Breast epithelium (tissue), 4 donors: ENCODE measurements at regions not wholly inside any gene's neighbourhood (a gene's known extent, or its start where the extent isn't known, plus 50 kb on each side); places are given as distances from the start of the nearest gene placed in this dataset.

Experiments
- DNase-seq, 2 donors: peaks; one replicate each; pipeline ENCODE4 v3.0.0-alpha.2; 2019; ENCODE audit warnings: low spot score in 2 of 2
- H3K27ac ChIP-seq, 2 donors: fragments of 200-600 bp; sonication (generic) in 1 of 2; one replicate each; pipeline ENCODE4 v1.5.1; 2016 to 2019; ENCODE audit warnings: mild to moderate bottlenecking in 1 of 2
- H3K27me3 ChIP-seq, 2 donors: fragments of 200-600 bp; sonication (generic) in 1 of 2; one replicate each; pipeline versions ENCODE4 v1.5.1 to v1.6.0; 2017 to 2019; ENCODE audit warnings: control low read depth in 1 of 2, mild to moderate bottlenecking in 1 of 2
- H3K36me3 ChIP-seq: fragments of 200-600 bp; one replicate; pipeline ENCODE4 v1.5.1; 2019
- H3K4me1 ChIP-seq, 2 donors: fragments of 200-600 bp; sonication (generic); one replicate each; pipeline ENCODE4 v1.5.1; 2016 to 2019; ENCODE audit warnings: control low read depth in 1 of 2
- H3K4me3 ChIP-seq, 3 donors: fragments of 200-600 bp; sonication (generic); 1 replicate in 2 of 3; 2 replicates in 1 of 3; pipeline ENCODE4 v1.5.1; 2016 to 2019; ENCODE audit warnings: mild to moderate bottlenecking in 3 of 3, moderate library complexity in 2 of 3
- H3K9me3 ChIP-seq, 2 donors: fragments of 200-600 bp; sonication (generic) in 1 of 2; one replicate each; pipeline ENCODE4 v1.5.1; 2016 to 2019; ENCODE audit warnings: control low read depth in 1 of 2
- CTCF ChIP-seq, 3 donors: fragments of 450-650 bp; IDR thresholded peaks; one replicate each; pipeline ENCODE4 v1.5.1; 2016 to 2017; ENCODE audit warnings: antibody characterized with exemption in 3 of 3, mild to moderate bottlenecking in 3 of 3, moderate library complexity in 3 of 3
- POLR2A ChIP-seq: fragments of 450-650 bp; IDR thresholded peaks from one replicate; pipeline ENCODE4 v1.6.1; 2016; ENCODE audit warnings: antibody characterized with exemption, mild to moderate bottlenecking, moderate library complexity
- POLR2AphosphoS5 ChIP-seq, 3 donors: sonication (generic); formaldehyde crosslinking; IDR thresholded peaks; one replicate each; pipeline ENCODE4 v1.6.1; 2017; ENCODE audit warnings: antibody characterized with exemption in 3 of 3
- intact Hi-C: fragments of 100-400 bp; cut with DNase I; formaldehyde crosslinking; loops from one replicate; pipeline ENCODE4 v1.15.1; 2023; ENCODE audit warnings: low total_unique reads

DNA sequence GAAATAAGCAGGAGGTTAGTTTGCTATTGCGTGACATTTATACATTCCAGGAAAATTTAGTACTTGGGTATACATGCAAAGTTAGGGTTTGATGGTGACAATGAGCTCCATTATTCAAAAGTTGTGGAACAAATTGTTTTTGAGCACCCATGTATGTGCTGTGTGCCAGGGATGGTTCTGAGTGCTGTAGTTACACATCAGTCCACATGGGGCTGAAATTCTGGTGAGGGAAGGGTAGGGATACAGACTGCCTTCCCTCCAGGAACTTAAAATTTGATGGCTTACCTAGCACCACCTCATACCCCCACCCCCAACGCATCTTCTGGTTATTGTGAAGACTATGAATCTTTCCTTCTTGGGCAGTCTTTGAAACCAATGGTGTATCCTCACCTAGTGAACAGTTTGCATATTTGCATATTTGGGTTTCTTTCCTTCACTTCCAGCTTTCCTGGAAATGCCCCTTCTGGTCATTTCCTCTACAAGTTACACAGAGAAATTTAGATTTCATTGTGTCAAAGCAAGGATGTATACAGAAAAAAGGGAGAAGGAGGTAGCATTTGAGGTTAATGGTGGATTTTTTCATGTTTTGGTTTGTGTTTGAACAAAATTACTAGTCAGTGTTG, 222.0 kb upstream of the IL12A start:
- no peaks in the 10 kb centered on the region for H3K27me3 ChIP-seq
- no peaks in the 10 kb centered on the region for H3K36me3 ChIP-seq
- H3K9me3 ChIP-seq: no peaks in the 10 kb centered on the region
- peak overlapping the region in 2 of 3 donors; percentile 74 to 77 for H3K4me3 ChIP-seq
- no peak for DNase-seq
- intact Hi-C loops: no loop called here
- no peak for TF ChIP-seq POLR2A
- TF ChIP-seq CTCF (IDR thresholded peaks at IDR 0.05): peak in 2 of 3 donors; percentile 34 to 43
- no peak for TF ChIP-seq POLR2AphosphoS5 (IDR thresholded peaks at IDR 0.05)
- peak overlapping the region; percentile 93 to 94 for H3K27ac ChIP-seq
- H3K4me1 ChIP-seq: no peaks in the 10 kb centered on the region

DNA sequence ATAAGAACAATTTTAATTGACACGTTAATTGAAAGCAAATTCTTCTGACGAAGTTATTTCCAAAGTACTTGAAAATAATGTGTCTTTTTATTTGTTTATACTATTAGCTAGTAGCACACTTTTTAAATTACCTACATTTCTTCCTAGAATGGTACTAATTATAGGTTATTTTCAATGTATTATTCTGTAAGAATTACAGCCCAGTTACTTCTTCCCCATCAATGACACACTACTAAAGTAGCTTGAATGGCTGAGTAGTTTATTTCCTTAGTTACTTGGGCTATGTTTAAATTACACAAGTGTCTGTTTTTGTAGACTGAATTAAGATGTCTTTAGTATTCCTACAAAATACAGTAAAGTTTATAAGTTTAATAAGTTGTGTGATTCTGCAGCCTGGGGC, 217.6 kb upstream of the IL12A start:
- intact Hi-C loops: no loop called here

DNA sequence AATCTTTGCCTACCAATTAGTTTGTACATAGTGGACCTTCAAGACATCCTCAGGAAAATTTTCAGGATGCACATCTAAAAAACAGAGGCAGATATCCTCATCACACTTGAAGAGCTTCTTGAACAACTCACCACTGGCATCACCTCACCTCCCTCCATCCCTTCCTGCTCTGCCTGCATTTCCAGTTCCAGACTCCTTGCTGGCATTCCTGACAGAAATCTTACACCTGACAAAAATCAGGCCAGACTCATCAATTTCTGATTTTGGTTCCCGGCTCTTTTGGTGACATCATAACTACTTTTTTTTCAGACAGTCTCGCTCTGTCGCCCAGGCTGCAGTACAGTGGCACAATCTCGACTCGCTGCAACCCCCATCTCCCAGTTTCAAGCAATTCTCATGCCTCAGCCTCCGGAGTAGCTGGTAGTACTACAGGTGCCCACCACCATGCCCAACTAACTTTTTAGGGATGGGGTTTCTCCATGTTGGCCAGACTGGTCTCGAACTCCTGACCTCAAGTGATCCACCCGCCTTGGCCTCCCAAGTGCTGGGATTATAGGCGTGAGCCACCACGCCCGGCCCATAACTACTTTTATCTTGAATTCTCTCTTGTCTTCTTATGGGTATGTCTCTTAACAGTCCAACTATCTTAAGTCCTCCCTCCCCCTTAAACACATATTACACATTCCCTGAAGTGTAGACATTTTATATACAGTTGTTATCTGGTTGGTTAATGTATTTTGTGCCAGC, 216.6 kb upstream of the IL12A start:
- no peak for TF ChIP-seq POLR2A
- TF ChIP-seq POLR2AphosphoS5 (IDR thresholded peaks at IDR 0.05): no peak
- TF ChIP-seq CTCF (IDR thresholded peaks at IDR 0.05): no peak
- DNase-seq: no peak
- Histone ChIP-seq H3K4me1 (no peaks in the 10 kb centered on the region), H3K36me3 (no peaks in the 10 kb centered on the region), H3K9me3 (no peaks in the 10 kb centered on the region), H3K27me3 (no peaks in the 10 kb centered on the region), H3K27ac (no peak overlapping the region), H3K4me3 (no peak overlapping the region)
- intact Hi-C loops: no loop called here

More for the DNA sequence above, 217.6 kb upstream of the IL12A start:
- no peak overlapping the region for H3K27ac ChIP-seq
- TF ChIP-seq CTCF (IDR thresholded peaks at IDR 0.05): no peak
- no peaks in the 10 kb centered on the region for H3K27me3 ChIP-seq
- DNase-seq: no peak
- no peaks in the 10 kb centered on the region for H3K4me1 ChIP-seq
- no peaks in the 10 kb centered on the region for H3K9me3 ChIP-seq
- no peaks in the 10 kb centered on the region for H3K36me3 ChIP-seq
- H3K4me3 ChIP-seq: no peak overlapping the region

DNA sequence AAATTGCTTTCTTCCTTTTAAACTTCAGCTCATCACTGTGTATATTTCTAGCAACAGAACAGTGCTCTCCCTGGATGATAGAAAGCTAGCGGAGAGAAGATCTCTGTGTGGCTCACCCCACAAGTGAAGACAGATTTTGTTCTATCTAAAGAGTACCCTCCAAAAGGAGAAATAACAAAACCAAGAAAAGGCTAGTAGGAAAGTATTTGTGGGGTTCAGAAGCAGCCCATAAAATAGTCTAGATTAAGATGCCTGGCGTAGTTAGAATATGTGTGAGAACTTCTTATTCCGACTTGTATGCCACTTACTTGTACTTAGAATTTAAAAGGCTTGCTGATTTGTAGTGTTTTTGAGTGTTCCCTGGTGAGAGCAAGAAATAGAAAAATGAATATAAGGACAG, 214.9 kb upstream of the IL12A start:
- H3K36me3 ChIP-seq: no peaks in the 10 kb centered on the region
- no peak overlapping the region for H3K4me3 ChIP-seq
- intact Hi-C loops: no loop called here
- H3K27me3 ChIP-seq: no peaks in the 10 kb centered on the region
- H3K9me3 ChIP-seq: no peaks in the 10 kb centered on the region
- no peaks in the 10 kb centered on the region for H3K4me1 ChIP-seq
- no peak for TF ChIP-seq CTCF (IDR thresholded peaks at IDR 0.05)
- no peak for TF ChIP-seq POLR2AphosphoS5 (IDR thresholded peaks at IDR 0.05)
- no peak for TF ChIP-seq POLR2A
- no peak for DNase-seq
- H3K27ac ChIP-seq: no peak overlapping the region

DNA sequence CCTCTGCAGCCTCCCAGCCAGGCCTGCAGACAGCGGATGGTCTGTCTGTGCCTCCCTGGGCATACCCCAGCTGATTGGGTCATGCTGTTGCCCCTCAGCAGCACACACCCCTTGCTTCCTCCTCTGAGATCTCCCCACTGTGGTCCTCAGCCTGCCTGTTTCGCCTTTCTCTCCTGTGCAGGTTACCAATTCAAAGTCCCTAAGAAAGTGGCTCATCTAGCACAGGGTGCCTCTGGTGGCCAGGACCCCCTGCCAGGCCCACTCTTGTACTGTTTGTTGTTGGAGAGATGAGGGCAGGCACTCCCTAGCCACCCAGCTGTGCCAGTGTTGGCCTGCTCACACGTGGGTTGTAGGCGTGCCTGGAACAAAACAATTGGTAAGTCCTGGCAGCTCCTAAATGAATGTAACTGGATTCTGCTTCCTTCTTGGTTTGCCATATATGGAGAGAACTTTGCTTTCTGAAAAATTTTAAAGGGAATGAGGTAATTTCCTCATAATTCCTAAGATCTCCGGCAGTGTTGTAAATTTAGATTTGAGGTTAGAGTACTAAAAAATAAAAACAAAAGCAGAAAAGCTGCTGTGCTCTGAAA, 213.2 kb upstream of the IL12A start:
- intact Hi-C loops: no loop called here
- Histone ChIP-seq H3K27me3 (no peaks in the 10 kb centered on the region), H3K9me3 (no peaks in the 10 kb centered on the region), H3K4me1 (no peaks in the 10 kb centered on the region), H3K27ac (peak overlapping the region; percentile 76 to 87), H3K36me3 (no peaks in the 10 kb centered on the region), H3K4me3 (no peak overlapping the region)
- peak in 1 of 2 donors; percentile 84 for DNase-seq
- TF ChIP-seq POLR2A: no peak
- peak in 1 of 3 donors; percentile 19 for TF ChIP-seq POLR2AphosphoS5 (IDR thresholded peaks at IDR 0.05)
- no peak for TF ChIP-seq CTCF (IDR thresholded peaks at IDR 0.05)
